Right renal cortex interstitium (tissue), 3 donors: ENCODE measurements at regions not wholly inside any gene's neighbourhood (a gene's known extent, or its start where the extent isn't known, plus 50 kb on each side); places are given as distances from the start of the nearest gene placed in this dataset.
"Not testable (repeated sequence)": the region's sequence is repeated elsewhere in the genome, so short reads cannot be mapped to it uniquely, and the experiment has no call there.

Source experiments
- DNase-seq, 3 donors: peaks; one replicate each; pipeline ENCODE4 v3.0.0-alpha.2; 2013; ENCODE audit warnings: low read depth in 3 of 3, low spot score in 2 of 3

GRCh38 chr6:126945150-126945685 is 173.3 kb upstream of the RSPO3 start:
- no peak for DNase-seq

GRCh38 chr6:126945812-126946360 is 172.6 kb upstream of the RSPO3 start:
- no peak for DNase-seq

GRCh38 chr6:126947070-126947469 is 171.4 kb upstream of the RSPO3 start:
- no peak for DNase-seq

GRCh38 chr6:126949786-126950185 is 168.7 kb upstream of the RSPO3 start:
- DNase-seq, result no peak

- DNase-seq, result no peak
These were observed 162.8 kb upstream of the RSPO3 start for GRCh38 chr6:126955621-126956020.

GRCh38 chr6:126957721-126958120 is 160.8 kb upstream of the RSPO3 start:
- no peak for DNase-seq

GRCh38 chr6:126959765-126960164 is 158.7 kb upstream of the RSPO3 start:
- DNase-seq, result no peak

- DNase-seq, result no peak
These were observed 155.2 kb upstream of the RSPO3 start for GRCh38 chr6:126963077-126963809.

GRCh38 chr6:126967296-126968005 is 151.0 kb upstream of the RSPO3 start:
- DNase-seq, result no peak

GRCh38 chr6:126976253-126976797 is 142.1 kb upstream of the RSPO3 start:
- no peak for DNase-seq

- DNase-seq, result no peak
These were observed 134.7 kb upstream of the RSPO3 start for GRCh38 chr6:126983779-126984178.

- not testable (repeated sequence) for DNase-seq
These were observed 130.3 kb upstream of the RSPO3 start for GRCh38 chr6:126988125-126988524.

GRCh38 chr6:127000631-127001030 is 117.8 kb upstream of the RSPO3 start:
- no peak for DNase-seq

- DNase-seq, result no peak
These were observed 104.6 kb upstream of the RSPO3 start for GRCh38 chr6:127013865-127014264.

GRCh38 chr6:127015858-127016257 is 102.6 kb upstream of the RSPO3 start:
- DNase-seq, result no peak

GRCh38 chr6:127019828-127020227 is 98.6 kb upstream of the RSPO3 start:
- no peak for DNase-seq

GRCh38 chr6:127022302-127022701 is 96.2 kb upstream of the RSPO3 start:
- DNase-seq, result peak in 1 of 3 donors; percentile 8

GRCh38 chr6:127023001-127023778 is 95.3 kb upstream of the RSPO3 start:
- no peak for DNase-seq

- no peak for DNase-seq
These were observed 92.2 kb upstream of the RSPO3 start for GRCh38 chr6:127026247-127026646.

GRCh38 chr6:127030111-127030510 is 88.4 kb upstream of the RSPO3 start:
- no peak for DNase-seq

- DNase-seq, result no peak
These were observed 87.6 kb upstream of the RSPO3 start for GRCh38 chr6:127030836-127031235.
